C4-2B (cell line): ENCODE measurements at regions not wholly inside any gene's neighbourhood (a gene's known extent, or its start where the extent isn't known, plus 50 kb on each side); places are given as distances from the start of the nearest gene placed in this dataset.

Experiments
- ZFX ChIP-seq: fragments of 450-650 bp; IDR thresholded peaks from 2 replicates; pipeline ENCODE4 v1.6.1; 2017
- TF ChIP-seq, protein P1 (sequence below): fragments of 450-650 bp; conservative IDR thresholded peaks from 2 replicates; pipeline ENCODE4 v1.5.1; 2017; ENCODE audit warnings: mild to moderate bottlenecking

DNA sequence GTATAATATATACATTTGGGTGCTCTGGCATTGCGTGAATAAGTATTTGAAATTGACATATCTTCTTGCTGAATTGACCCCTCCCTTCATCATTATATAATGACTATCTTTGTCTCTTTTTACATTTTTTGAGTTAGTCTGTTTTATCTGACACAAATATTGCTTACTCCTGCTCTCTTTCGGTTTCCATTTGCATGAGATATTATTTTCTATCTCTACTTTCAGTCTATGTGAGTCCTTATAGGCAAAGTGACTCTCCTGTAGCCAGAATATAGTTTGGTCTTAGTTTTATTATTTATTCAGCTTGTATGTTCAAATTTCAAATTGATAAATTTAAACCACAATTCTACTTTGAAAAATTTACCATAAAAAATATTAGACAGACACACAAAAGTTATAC is 491.0 kb downstream of the NAV3 start:
- TF ChIP-seq, protein P1, sequence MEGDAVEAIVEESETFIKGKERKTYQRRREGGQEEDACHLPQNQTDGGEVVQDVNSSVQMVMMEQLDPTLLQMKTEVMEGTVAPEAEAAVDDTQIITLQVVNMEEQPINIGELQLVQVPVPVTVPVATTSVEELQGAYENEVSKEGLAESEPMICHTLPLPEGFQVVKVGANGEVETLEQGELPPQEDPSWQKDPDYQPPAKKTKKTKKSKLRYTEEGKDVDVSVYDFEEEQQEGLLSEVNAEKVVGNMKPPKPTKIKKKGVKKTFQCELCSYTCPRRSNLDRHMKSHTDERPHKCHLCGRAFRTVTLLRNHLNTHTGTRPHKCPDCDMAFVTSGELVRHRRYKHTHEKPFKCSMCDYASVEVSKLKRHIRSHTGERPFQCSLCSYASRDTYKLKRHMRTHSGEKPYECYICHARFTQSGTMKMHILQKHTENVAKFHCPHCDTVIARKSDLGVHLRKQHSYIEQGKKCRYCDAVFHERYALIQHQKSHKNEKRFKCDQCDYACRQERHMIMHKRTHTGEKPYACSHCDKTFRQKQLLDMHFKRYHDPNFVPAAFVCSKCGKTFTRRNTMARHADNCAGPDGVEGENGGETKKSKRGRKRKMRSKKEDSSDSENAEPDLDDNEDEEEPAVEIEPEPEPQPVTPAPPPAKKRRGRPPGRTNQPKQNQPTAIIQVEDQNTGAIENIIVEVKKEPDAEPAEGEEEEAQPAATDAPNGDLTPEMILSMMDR, result no peak
- TF ChIP-seq ZFX, result no peak
